DND-41 (cell line): ENCODE measurements at regions not wholly inside any gene's neighbourhood (a gene's known extent, or its start where the extent isn't known, plus 50 kb on each side); places are given as distances from the start of the nearest gene placed in this dataset.

Source experiments
- ATAC-seq: fragments of 200-7000 bp; cut with Tn5 transposase; 3 replicates; pipeline ENCODE4 v1.9.1; 2021; ENCODE audit warnings: low read depth; ENCODE audit not compliant: insufficient read depth
- DNase-seq: peaks from one replicate; pipeline ENCODE4 v3.0.0-alpha.2; 2020
- H2AFZ ChIP-seq: 2 replicates; pipeline ENCODE4 v1.6.0; 2012; ENCODE audit warnings: low read depth, low read length
- H3K27ac ChIP-seq: 2 replicates; pipeline ENCODE4 v1.5.1; 2012; ENCODE audit warnings: low read length, inconsistent platforms
- H3K27me3 ChIP-seq: fragments of 200-600 bp; sonication (generic); 2 replicates; pipeline ENCODE4 v1.6.0; 2012; ENCODE audit warnings: low read length, mild to moderate bottlenecking, inconsistent platforms; ENCODE audit not compliant: insufficient read depth, poor library complexity
- H3K36me3 ChIP-seq: 2 replicates; pipeline ENCODE4 v1.5.1; 2012; ENCODE audit warnings: low read length, inconsistent platforms; ENCODE audit not compliant: insufficient read depth
- H3K4me1 ChIP-seq: 2 replicates; pipeline ENCODE4 v1.5.1; 2012; ENCODE audit warnings: mild to moderate bottlenecking, low read length; ENCODE audit not compliant: insufficient read depth
- H3K4me2 ChIP-seq: 2 replicates; pipeline ENCODE4 v1.6.0; 2012; ENCODE audit warnings: mild to moderate bottlenecking, moderate library complexity, low read length, inconsistent platforms; ENCODE audit not compliant: insufficient read depth
- H3K4me3 ChIP-seq, 2 experiments: fragments of 200-600 bp in 1 of 2; shearing (Covaris generic) in 1 of 2; 2 replicates each; pipeline ENCODE4 v1.5.1; 2012 to 2016; ENCODE audit warnings: inconsistent platforms in 2 of 2, low read length in 2 of 2, mild to moderate bottlenecking in 2 of 2, low read depth in 1 of 2, moderate library complexity in 1 of 2
- H3K79me2 ChIP-seq: 2 replicates; pipeline ENCODE4 v1.6.0; 2012; ENCODE audit warnings: low read length, inconsistent platforms; ENCODE audit not compliant: insufficient read depth
- H3K9ac ChIP-seq: 2 replicates; pipeline ENCODE4 v1.6.0; 2012; ENCODE audit warnings: low read depth, mild to moderate bottlenecking, inconsistent platforms, low read length, moderate library complexity
- H3K9me3 ChIP-seq: 2 replicates; pipeline ENCODE4 v1.5.1; 2012; ENCODE audit warnings: low read length, moderate library complexity, mild to moderate bottlenecking, inconsistent platforms; ENCODE audit not compliant: insufficient read depth, severe bottlenecking
- H4K20me1 ChIP-seq: 2 replicates; pipeline ENCODE4 v1.6.0; 2012; ENCODE audit warnings: low read length; ENCODE audit not compliant: insufficient read depth
- EZH2 ChIP-seq: IDR thresholded peaks from 3 replicates; pipeline ENCODE4 v1.6.1; 2012; ENCODE audit warnings: borderline replicate concordance, low read depth, mild to moderate bottlenecking, moderate library complexity, low read length, inconsistent platforms; ENCODE audit not compliant: severe bottlenecking
- TF ChIP-seq, protein P1 (sequence below): IDR thresholded peaks from 2 replicates; pipeline ENCODE4 v1.5.1; 2012; ENCODE audit warnings: borderline replicate concordance, low read length, moderate library complexity, mild to moderate bottlenecking; ENCODE audit not compliant: poor library complexity, severe bottlenecking; ENCODE audit errors: extremely low read depth

DNA sequence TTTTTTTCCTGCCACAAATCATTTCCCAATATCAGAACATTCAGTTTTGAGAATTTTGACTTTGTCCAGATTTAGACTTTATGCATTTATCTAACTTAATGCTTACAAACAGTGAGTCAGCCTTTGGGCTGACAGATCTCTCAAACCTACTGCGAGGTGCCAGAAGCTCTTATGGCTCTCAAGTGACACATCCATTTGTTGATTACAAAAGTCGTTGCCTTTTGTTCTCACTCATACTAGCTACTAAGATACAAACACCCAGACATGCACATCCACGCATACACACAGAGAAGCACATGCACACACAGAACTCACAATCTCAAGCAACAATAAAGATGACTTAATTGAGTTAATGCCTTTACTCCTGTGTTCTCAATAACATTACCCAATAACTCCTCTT, 1147.5 kb downstream of the DIAPH3 start:
- H4K20me1 ChIP-seq, result no peaks in the 10 kb centered on the region
- no peak overlapping the region for H2AFZ ChIP-seq
- H3K79me2 ChIP-seq, result no peaks in the 10 kb centered on the region
- TF ChIP-seq, protein P1, sequence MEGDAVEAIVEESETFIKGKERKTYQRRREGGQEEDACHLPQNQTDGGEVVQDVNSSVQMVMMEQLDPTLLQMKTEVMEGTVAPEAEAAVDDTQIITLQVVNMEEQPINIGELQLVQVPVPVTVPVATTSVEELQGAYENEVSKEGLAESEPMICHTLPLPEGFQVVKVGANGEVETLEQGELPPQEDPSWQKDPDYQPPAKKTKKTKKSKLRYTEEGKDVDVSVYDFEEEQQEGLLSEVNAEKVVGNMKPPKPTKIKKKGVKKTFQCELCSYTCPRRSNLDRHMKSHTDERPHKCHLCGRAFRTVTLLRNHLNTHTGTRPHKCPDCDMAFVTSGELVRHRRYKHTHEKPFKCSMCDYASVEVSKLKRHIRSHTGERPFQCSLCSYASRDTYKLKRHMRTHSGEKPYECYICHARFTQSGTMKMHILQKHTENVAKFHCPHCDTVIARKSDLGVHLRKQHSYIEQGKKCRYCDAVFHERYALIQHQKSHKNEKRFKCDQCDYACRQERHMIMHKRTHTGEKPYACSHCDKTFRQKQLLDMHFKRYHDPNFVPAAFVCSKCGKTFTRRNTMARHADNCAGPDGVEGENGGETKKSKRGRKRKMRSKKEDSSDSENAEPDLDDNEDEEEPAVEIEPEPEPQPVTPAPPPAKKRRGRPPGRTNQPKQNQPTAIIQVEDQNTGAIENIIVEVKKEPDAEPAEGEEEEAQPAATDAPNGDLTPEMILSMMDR, result no peak
- no peak for TF ChIP-seq EZH2
- no peaks in the 10 kb centered on the region for H3K36me3 ChIP-seq
- ATAC-seq, result no peak
- no peak overlapping the region for H3K9ac ChIP-seq
- no peaks in the 10 kb centered on the region for H3K4me1 ChIP-seq
- no peak for DNase-seq
- H3K4me3 ChIP-seq, result no peak overlapping the region
- no peaks in the 10 kb centered on the region for H3K9me3 ChIP-seq
- no peak overlapping the region for H3K4me2 ChIP-seq
- H3K27me3 ChIP-seq, result no peaks in the 10 kb centered on the region
- no peak overlapping the region for H3K27ac ChIP-seq

DNA sequence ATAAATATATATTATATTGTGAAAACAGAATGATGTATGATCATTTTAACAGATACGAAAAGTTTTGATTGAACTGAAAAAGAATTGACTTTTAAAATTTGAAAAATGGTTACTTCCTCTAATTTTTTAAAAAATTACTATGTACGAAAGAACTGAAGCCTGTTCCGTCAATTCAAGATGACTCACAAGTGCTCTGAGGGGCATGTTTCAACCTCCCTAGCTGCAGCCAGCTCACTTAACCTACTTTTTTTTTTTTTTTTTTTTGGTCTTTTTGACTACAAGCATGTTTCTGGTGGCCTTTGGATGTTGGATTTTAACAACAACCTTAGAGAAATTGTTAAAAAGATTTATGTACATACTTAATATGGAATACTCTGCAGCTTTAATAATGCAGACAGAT, 1139.3 kb downstream of the DIAPH3 start:
- TF ChIP-seq, protein P1, result no peak
- TF ChIP-seq EZH2, result no peak
- no peaks in the 10 kb centered on the region for H3K36me3 ChIP-seq
- H3K27me3 ChIP-seq, result no peaks in the 10 kb centered on the region
- no peak overlapping the region for H3K4me3 ChIP-seq
- H4K20me1 ChIP-seq, result no peaks in the 10 kb centered on the region
- H3K9ac ChIP-seq, result no peak overlapping the region
- H3K27ac ChIP-seq, result no peak overlapping the region
- DNase-seq, result no peak
- H3K4me2 ChIP-seq, result no peak overlapping the region
- ATAC-seq, result no peak
- H3K4me1 ChIP-seq, result no peaks in the 10 kb centered on the region
- no peak overlapping the region for H2AFZ ChIP-seq
- H3K9me3 ChIP-seq, result no peaks in the 10 kb centered on the region
- H3K79me2 ChIP-seq, result no peaks in the 10 kb centered on the region

DNA sequence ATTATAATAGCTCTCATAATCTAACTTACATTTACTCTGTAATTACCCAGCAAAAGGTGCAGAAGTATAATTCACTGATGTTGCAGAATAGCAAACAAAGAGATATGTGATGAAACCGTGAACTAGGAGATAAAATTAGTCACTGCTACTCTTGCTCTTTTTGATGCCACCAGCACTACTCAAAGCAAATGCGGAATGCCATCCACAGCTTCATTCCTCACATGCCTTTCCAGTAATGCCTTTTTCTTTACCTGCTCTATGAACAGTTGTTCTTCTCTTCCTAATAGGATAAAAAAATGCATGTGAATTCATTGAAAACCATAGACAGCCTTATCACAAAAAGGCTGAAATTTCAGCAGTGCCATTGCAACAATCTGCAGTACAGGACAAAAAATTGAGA, 1129.5 kb downstream of the DIAPH3 start:
- H3K36me3 ChIP-seq, result no peaks in the 10 kb centered on the region
- no peaks in the 10 kb centered on the region for H3K9me3 ChIP-seq
- no peaks in the 10 kb centered on the region for H3K79me2 ChIP-seq
- H2AFZ ChIP-seq, result no peak overlapping the region
- H3K9ac ChIP-seq, result no peak overlapping the region
- no peak overlapping the region for H3K4me3 ChIP-seq
- no peak overlapping the region for H3K4me2 ChIP-seq
- H3K27me3 ChIP-seq, result no peaks in the 10 kb centered on the region
- DNase-seq, result no peak
- no peaks in the 10 kb centered on the region for H4K20me1 ChIP-seq
- no peak overlapping the region for H3K27ac ChIP-seq
- H3K4me1 ChIP-seq, result no peaks in the 10 kb centered on the region
- no peak for ATAC-seq
- TF ChIP-seq, protein P1, result no peak
- TF ChIP-seq EZH2, result no peak

DNA sequence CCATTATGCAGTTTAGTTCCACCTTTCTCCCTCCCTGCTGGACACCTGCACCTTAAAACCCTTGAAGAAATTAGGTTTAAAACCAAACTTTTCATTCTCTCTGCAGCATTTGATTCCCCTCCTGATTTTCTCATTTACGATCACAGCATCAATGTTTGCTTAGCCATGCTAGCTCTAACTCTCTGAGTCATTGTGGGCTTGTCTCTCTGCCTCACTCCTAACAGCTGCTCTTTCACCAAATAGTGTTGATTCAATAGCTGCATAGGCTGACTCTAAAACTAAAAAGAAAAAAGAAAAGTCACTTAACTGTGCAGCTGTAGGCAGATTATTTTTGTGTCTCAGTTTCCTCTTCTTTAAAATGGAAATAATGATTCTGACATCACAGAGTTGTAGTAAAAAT, 1124.9 kb downstream of the DIAPH3 start:
- ATAC-seq (no peak), DNase-seq (no peak)
- H3K4me1 ChIP-seq, result no peaks in the 10 kb centered on the region
- no peaks in the 10 kb centered on the region for H3K9me3 ChIP-seq
- H2AFZ ChIP-seq, result no peak overlapping the region
- TF ChIP-seq, protein P1, result no peak
- TF ChIP-seq EZH2, result no peak
- H3K36me3 ChIP-seq, result no peaks in the 10 kb centered on the region
- H3K4me3 ChIP-seq, result no peak overlapping the region
- H3K9ac ChIP-seq, result no peak overlapping the region
- no peaks in the 10 kb centered on the region for H4K20me1 ChIP-seq
- H3K27ac ChIP-seq, result no peak overlapping the region
- H3K4me2 ChIP-seq, result no peak overlapping the region
- no peaks in the 10 kb centered on the region for H3K27me3 ChIP-seq
- no peaks in the 10 kb centered on the region for H3K79me2 ChIP-seq
